NCI-H1092 (cell line): ENCODE measurements at regions not wholly inside any gene's neighbourhood (a gene's known extent, or its start where the extent isn't known, plus 50 kb on each side); places are given as distances from the start of the nearest gene placed in this dataset.
A peak's percentile ranks its signal among the peaks of the same experiment; 100 is the strongest.
"Not testable (repeated sequence)": the region's sequence is repeated elsewhere in the genome, so short reads cannot be mapped to it uniquely, and the experiment has no call there.

Experiments used
- DNase-seq: peaks from one replicate; lab custom pipeline; 2025; lab: John Stamatoyannopoulos, UW

DNA sequence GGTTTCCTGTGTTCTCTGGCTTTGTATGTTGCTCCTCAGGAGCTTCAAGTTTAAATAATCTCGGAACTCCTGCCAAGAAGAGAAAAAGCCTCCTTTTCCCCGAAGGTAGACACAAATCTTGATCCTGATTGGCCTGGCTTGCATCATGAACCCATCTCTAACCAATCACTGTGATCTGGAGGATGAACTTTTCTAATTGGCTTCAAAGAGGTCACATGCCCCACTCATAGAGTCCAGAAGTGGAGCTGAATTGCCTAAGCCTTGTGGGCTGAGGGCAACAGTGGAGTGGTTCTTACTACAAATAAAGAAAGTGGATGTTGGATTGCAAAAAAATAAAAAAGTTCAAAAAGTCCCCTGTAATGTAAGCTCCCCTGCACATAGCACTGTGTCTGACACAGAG is 245.9 kb downstream of the MID1IP1 start:
- no peak for DNase-seq

DNA sequence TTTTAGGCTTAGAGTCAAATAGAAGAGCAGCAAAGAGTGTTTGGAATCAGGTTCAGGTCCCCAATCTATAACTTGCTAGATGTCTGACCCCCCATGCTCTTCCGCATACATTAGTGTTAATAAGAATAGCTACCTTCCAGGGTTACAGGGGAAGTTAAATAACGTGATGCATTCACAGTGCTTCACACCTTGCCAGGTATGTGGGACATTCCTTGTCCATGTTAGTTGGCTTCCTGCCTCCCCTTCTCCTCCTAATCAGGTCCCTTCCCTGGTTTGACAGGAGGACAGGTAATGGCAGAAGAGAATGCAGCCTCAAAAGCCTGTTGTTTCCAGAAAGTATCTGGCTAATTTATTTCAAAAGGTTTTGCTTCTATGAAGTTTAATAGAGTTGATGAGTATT is 248.7 kb downstream of the MID1IP1 start:
- DNase-seq, result no peak

DNA sequence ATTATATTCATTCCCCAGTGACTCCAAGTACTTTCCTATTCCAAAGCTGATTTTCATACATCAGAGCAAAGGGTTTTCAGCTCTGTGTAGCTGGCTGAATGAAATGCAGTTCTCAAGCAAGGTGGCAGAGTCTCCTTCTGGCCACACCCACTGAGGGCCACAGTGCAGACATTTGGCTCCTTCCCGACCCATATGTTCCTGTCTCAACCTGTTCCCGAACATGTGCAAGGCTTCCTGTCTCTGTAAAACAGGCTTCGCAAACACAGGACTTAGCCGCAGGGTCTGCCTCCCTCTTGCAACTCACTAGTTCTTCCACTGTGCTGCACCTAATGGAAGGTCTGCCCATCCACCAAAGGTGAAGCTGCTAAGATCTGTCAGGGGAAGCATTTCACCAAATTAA is 249.2 kb downstream of the MID1IP1 start:
- no peak for DNase-seq

DNA sequence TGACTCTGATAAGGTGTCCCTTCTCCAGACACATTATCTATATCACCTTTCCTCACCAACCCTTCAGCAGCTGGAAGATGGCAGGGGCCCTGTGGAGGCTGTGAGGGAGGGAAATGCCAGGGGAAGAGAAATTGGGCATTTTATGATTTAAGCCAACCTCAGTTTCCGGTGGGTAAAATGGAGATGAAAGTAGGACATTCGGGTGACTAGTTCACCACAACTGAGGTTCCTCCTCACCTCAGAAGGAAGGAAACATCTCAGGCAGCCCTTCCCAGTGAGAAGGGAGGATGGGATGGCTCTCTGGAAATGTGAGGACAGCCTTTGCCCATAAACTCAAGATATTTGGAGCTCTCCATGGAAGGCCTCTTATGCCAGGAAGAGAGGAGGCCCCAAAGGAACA is 251.5 kb downstream of the MID1IP1 start:
- no peak for DNase-seq

DNA sequence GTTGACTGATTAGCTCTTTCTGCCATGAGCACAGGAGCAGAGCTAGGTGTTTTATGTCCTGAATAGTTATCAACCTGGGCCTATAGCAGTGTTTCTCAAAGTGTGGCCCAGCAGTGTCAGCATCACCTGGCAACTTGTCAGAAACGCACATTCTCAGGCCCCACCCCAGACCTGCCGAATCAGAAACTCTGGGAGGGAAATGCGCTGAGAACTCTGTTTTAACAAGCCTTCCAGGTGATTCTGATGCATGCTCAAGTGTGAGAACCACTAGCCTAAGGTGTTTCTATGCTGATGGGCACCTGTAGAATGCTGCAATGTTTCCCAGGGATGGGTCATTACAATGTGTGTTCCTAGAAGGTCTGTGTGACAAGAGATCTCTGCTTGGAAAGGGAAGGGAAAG is 257.5 kb downstream of the MID1IP1 start:
- no peak for DNase-seq

DNA sequence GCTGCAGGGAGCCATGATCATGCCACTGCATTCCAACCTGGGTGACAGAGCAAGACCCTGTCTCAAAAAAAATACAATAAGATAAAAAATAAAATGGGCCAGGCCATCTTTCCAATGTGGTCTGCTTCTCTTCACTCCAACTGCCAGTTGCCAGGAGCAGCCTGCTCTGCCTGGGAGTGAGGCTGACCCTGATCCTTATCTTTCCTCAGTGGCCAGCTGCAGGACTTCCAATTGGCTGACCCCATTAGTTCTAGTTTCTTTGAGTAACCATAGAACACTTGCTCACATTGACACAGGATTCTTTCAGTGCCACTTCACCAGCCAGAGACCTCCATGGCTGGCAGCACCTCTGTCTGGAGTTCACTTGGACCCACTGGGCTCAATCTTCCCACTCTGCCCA is 258.6 kb downstream of the MID1IP1 start:
- DNase-seq, result no peak

DNA sequence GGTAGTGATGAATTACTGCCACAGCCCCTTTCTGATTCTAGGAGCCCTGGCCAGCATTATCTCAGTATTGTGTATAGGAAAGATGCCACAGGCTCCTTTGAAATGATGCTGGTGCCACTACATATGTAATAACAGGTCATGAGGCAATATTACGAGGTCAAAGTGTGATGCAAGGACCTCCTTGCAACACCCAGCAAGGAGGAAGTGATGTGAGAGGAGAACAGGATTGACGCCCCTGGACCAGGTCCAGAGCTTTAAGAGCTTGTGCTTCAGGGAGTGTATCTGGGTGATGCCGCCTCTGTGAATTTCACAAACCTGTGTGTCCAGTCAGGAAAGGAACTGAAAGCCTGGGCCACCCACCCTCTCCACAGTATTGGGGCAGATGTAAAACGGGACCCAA is 261.8 kb downstream of the MID1IP1 start:
- peak; percentile 55 for DNase-seq

DNA sequence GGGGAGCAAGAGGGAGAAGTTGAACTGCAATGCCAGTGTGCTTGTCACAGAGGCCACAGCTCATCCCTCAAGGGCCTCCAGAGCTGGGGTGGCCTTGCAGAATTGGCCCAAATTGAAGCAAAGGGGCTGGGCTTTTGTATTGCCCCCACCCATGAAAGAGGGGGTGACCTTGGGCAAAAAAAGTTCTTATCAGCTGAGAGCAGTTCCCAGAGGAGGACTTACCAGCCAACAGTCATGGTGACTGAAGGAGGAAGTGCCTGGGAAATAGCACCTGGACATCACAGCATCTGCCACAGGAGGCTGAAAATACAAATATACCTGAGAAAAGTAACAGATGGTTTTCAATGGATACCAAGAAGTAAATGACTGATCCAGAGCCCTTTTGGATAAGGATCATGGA is 262.4 kb downstream of the MID1IP1 start:
- no peak for DNase-seq

DNA sequence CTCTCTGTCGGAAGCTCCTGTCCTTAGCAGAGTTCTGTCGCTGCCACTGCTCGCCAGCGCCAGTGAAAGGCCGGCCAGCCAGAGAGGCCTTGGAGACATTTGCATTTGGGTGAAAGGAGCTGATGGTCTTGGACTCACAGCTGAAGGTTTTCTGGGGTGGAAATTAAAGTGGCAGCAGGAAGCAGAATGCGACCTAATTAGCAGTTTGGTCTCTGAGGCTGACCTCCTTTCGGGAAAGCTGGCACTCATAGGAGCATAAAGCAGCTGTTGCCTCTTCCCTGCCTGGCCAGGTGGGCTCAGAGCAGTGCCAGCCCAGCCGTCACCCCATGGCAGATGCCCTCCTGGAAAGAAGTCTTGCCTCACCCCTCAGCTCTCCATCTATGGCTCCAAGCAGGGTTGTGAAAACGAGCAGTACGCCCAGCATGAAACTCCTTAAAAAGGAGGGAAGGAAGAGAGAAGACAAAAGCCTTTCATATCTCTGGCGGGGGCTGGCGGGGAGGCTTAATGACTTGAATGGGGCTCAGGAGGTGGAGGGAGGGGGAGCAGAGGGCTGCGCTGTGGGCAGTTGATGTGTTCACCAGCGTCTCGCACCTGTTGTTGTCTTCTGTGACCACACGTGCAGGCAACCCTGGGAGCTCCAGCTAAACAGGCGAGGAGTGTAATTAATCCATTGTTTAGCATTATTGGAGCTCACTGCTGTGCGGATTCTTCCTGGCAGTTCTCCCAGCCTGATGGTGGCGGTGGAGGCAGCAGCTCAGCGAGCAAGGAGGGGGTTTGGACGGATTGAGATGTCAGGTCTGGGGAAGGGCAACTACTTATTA is 264.0 kb downstream of the MID1IP1 start:
- DNase-seq, result peak; percentile 89

DNA sequence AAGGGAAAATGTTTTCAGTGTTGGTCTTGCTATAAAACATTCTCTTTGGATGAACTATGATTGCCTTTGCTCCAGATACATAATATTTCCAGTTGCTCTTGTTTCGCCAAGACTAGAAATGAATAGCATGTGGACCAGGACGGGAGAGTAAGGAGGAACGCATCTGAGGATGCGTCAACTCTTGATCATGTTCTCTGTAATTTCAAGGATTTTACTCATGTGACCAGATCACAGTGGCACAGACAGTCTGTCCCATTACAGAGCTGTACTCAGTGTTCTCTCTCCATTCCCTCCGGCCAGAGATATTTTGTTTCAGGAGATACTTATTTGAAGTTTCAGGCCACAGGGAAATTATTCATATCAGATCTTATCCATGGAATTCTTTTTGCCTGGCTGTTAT is 266.6 kb downstream of the MID1IP1 start:
- DNase-seq, result no peak

DNA sequence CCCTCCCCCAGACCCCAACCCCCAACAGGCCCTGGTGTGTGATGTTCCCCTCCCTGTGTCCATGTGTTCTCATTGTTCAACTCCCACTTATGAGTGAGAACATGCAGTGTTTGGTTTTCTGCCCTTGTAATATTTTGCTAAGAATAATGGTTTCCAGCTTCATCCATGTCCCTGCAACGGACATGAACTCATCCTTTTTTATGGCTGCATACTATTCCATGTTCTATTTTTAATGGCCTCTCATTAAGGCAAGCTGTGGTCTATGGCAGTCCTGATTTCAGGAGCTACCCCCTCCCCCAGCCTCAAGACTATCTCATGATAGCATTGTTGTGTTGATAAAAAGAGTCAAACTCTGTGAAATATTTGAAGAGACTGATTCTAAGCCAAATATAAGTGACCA is 267.4 kb downstream of the MID1IP1 start:
- not testable (repeated sequence) for DNase-seq

DNA sequence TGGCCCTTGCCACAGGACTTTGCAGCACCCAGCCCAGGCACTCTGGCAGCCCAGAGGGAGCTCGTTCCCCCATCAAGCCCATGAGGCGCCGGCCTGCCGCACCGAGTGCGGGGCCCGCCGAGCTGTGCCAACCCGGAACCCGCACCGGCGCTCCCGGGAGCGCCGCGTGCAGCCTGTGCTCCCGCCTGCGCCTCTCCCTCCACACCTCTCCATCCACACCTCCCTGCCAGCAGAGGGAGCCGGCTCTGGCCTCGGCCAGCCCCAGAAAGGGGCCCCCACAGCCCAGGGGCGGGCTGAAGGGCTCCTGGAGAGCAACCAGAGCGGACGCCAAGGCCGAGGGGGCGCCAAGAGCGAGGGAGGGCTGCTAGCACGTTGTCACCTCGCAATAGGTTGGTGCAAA is 268.8 kb downstream of the MID1IP1 start:
- DNase-seq, result no peak

DNA sequence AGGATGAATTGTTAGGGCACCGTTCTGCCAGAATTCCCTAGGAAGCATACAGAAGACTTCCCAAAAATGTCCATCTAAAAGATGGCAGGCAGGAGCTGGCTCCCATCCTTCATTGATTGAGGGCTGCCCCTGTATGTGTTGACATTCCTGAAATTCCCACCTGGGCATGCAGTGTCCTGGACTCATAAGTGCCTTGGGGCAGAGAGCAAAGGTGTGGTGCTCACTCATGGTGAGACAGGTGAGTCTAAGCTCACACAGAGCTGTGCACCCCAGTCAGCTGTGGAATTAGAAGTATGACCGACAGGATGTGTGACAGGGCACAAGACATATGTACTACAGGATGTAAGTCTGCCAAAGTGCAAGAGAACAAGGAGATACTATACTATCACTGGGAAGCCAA is 271.9 kb downstream of the MID1IP1 start:
- DNase-seq, result no peak

DNA sequence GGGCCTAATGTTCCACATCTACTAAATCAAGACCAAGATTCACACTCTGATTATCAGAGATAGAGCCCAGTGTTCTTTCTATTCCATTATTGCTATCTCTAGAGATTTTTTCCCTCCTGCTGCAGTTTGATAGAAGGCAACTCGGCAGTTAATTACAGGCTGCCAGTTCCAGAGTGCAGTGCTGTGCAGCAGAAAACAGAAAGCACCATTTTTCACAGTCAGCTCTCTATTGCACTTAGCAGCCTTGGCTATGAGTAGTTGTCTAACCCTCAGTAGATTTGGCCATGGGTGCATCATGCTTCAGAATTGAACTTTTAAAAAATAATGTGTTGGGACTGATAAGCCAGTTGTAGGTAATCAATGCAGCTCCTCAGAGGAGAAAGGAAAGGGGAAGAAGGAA is 295.3 kb downstream of the MID1IP1 start:
- no peak for DNase-seq

DNA sequence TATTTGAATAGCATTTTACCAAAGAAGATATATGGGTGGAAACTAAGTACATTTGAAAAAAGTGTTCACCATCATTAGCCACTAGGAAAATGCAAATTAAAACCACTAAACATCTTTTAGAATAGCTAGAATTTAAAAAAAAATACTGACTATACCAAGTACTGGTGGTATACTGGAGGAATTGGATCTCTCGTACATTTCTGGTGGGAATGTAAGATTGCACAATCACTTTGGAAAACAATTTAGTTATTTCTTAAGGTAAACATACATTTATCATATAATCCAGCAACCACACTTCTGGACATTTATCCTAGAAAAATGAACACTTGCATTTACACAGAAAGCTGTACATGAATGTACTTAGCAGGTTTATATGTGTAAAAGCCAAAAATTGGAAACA is 303.5 kb downstream of the MID1IP1 start:
- no peak for DNase-seq

DNA sequence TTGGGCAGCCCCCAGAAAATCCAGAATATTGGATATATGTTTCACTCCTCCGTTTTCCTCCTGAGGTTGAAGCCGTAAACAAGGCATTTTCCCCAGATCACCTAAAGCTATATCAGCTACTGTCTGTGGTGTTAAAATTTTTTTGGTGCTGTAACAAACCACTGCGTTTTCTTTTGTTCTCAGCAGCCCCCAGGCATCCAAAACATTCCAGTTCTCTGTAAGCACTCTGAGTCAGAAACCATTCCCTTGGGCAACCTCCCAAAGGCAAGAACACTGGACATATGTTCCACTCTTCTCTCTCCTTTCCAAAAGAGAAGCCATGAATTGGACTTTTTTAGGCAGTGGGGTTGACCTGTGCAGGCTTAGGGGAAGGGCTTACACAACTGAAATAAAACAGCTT is 310.9 kb downstream of the MID1IP1 start:
- DNase-seq, result no peak

DNA sequence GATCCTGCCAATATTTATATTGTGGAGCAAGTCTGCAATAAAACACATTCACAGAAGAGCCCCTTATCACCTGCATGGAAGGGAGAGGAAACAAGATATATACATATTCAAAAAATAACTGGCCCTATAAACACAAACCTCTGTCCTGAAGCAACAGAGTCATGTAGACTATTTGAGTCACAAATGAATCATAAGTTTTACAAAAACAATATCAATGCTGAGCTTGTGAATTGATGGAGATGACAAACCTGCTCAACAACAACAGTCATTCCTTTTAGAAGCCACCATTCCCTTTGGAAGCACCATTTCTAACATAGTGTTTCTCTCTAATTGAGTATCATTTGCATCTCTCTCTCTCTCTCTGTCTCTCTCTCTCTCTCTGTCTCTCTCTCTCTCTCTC is 313.9 kb downstream of the MID1IP1 start:
- no peak for DNase-seq

DNA sequence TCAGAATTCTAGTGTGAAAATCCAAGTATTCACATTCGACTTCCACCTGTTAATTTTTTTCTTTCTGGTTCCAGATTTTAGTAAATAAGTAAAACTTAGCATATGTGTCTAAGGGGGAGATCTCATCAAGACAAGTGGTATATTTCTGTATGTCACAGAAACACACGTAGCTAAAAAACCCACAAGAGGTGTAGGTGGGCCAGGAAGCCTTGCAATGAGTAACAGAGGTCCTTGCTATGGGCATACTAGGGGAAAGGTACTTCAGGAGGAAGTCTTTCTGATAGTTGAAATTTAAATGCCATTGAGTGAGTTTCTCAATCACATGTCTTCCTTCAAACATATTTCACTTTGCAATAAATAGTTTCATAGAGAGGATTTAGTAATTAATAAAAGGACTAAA is 315.8 kb downstream of the MID1IP1 start:
- no peak for DNase-seq

DNA sequence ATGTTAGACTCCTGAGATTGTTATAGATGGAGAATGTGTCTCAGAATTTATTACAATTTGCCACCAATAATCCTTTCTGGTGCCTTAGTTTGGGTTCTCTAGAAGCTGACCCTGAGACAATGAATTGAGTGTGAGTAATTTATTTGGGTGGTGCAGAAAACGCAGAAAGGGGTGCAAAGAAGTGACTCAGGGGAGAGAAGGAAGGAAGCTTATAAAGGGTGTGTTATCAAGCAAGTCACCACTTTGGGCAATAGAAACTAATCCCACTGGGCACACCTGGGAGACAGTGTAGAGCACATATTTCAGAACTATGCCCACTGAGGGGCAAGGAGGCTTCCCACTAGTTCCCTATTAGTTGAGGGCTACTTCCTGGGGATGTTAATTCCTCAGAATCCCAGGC is 320.6 kb downstream of the MID1IP1 start:
- no peak for DNase-seq

DNA sequence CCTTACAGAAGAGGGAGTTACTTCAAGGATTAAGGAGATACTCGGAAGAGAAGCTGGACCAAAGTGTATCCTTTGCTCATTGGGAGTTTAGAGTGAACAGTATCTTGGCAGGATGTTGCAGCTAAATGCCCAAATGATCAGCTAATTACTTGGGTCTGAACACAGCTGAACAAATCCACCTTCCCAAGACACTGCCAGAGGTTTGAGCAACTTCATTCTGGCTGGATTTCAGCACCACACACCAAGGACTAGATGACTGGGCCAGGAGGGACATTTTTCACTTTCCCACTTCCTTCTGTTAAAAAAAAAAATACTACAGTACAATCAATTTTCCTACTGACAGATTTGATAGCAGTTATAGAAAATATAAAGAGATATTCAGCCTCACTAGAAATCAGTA is 324.6 kb downstream of the MID1IP1 start:
- DNase-seq, result peak; percentile 19

DNA sequence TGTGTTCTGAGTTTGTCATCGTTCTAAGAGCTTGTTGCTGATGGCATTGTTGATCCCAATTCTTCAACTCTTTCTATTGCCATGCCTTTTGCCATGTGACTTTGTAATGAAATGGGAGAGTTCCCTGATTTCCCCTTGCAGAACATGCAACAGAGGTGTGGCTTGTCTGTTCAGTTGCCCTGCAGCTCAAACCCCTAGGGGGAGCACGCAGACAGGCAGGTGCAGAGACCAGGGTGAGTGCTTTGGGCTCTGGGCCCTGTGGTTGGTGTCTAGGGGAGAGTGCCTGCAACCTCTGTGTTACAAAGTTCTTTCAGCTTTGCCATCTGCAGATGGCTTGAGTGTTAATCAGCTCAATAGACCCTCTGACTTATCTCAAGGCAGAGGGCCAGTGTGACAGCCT is 332.7 kb downstream of the MID1IP1 start:
- DNase-seq, result peak; percentile 16

DNA sequence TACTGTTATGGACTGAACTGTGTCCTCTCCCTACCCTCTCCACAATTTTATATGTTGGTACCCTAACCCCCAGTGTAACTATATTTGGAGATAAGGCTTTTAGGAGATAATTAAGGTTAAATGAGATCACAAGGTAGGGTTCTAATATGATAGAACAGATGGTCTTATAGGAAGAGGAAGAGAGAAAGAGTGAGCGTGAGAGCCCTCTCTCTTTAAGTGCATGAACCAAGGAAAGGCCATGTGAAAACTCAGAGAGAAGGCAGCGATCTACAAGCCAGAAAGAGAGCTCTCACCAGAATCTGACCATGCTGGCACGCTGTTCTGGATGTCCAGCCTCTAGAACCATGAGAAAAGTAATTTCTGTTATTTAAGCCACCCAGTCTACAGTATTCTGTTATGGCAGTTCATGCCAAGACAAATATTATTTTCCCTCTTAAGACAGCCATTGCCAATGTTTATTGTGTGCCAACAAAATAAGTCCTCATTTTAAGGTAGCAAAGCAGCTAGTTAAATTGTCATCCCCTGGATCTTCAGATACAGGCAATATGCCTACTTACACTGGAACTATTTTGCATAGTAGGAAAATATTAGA is 336.2 kb downstream of the MID1IP1 start:
- no peak for DNase-seq

DNA sequence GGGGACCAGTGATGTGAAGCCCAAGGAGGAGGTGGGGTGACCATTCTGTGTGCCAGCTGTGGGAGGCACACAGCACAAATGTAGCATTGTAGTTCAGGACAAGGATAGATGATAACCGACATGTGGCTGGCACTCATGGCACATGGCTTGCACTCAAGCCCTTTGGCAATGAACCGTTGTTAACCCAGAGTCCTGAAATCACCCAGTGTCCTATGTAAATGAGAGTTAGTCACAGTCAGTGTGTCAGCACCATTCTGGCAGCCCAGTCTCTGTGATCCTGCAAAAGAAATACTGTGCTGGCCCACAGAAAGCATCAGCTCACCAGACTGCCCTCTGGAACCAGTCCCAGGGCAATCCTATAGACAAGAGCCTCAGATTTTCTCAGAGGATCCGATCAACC is 339.3 kb downstream of the MID1IP1 start:
- DNase-seq, result no peak

DNA sequence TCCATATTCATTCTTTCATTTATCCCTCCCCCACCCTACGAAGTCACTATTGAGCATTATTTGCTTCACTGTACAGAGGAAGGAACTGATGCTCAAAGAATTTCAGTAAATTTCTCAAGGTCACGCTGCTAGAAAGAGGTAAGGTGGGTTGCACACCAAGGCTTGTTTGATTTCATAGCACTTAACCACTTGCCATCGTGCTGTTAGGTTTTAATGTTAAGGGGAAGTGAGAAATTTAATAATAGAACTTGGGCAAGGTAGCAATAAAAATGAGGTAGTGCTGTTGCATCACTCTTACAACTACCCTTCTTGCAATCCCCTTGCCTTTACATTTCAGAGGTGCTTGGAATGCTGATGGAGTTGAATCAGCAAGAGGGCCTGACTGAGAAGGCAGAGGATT is 343.1 kb downstream of the MID1IP1 start:
- no peak for DNase-seq
